ENCODE measurements at regions not wholly inside any gene's neighbourhood (a gene's known extent, or its start where the extent isn't known, plus 50 kb on each side); places are given as distances from the start of the nearest gene placed in this dataset.

DNA sequence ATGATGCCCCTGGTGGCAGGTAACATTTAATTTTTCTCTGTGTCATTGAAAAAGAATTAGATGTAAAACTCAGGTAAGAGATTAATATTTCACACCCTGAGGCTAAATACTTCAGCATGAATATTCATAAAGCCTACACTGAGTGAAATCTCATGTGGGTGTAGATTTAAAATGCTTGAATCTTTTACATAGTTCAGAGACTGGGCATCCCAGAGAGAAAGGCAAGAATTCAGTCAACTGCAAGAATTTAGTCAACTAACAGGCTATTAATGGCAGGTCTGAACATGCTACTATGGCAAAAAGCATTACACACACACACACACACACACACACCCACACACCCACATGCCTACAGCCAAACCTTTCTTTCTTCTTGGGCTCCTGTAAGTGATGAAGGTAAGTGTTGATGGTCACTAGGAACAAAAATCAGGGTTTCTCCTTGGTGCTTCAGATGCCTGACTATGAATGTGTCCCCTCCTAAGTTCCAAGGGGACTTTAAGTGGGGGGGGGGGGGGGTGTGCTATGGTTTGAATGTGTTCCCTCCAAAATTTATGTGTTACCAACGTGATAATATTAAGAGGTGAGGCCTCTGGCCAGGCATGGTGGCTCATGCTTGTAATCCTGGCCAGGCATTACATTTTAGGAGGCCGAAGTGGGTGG lies 63.7 kb upstream of the PSMD7 start:
- intact Hi-C loops (cut with DNase I): no loop called here
- 65 to 79% methylated on average over 2 of the region's 2 CpGs for WGBS, 2 donors
- FAIRE-seq (no peak), DNase-seq (no peak), ATAC-seq (no peak)
- TF ChIP-seq, protein P1, sequence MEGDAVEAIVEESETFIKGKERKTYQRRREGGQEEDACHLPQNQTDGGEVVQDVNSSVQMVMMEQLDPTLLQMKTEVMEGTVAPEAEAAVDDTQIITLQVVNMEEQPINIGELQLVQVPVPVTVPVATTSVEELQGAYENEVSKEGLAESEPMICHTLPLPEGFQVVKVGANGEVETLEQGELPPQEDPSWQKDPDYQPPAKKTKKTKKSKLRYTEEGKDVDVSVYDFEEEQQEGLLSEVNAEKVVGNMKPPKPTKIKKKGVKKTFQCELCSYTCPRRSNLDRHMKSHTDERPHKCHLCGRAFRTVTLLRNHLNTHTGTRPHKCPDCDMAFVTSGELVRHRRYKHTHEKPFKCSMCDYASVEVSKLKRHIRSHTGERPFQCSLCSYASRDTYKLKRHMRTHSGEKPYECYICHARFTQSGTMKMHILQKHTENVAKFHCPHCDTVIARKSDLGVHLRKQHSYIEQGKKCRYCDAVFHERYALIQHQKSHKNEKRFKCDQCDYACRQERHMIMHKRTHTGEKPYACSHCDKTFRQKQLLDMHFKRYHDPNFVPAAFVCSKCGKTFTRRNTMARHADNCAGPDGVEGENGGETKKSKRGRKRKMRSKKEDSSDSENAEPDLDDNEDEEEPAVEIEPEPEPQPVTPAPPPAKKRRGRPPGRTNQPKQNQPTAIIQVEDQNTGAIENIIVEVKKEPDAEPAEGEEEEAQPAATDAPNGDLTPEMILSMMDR (IDR thresholded peaks at IDR 0.05): no peak
- Histone ChIP-seq H3K27ac (no peak overlapping the region), H3K4me1 (no peaks in the 10 kb centered on the region), H3K4me3 (no peak overlapping the region), H3K27me3 (no peaks in the 10 kb centered on the region), H3K36me3 (no peaks in the 10 kb centered on the region), H3K9me3 (no peaks in the 10 kb centered on the region)

DNA sequence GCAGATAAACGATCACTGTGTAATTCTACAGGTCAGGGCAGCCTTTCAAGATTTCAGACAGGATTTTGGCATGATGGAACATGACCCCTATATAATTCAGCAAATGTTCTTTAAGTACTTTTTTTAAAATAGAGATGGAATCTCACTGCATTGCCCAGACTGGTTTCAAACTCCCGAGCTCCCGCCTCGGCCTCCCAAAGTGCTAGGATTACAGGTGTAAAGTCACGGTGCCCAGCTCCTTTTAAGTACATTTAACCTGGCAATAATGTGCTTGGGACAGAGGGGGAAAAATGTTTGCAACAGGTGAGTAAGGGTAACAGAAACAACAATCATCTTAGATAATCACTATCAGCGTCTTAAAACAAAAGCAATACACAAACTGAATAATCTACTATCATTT lies 66.5 kb upstream of the PSMD7 start:
- Histone ChIP-seq H3K27ac (no peak overlapping the region), H3K4me1 (no peaks in the 10 kb centered on the region), H3K9me3 (no peaks in the 10 kb centered on the region), H3K27me3 (no peaks in the 10 kb centered on the region), H3K36me3 (no peaks in the 10 kb centered on the region), H3K4me3 (no peak overlapping the region)
- intact Hi-C loops (cut with DNase I): no loop called here
- no peak for FAIRE-seq
- WGBS, 2 donors: 79 to 87% methylated on average over 6 of the region's 6 CpGs
- no peak for DNase-seq
- no peak for ATAC-seq
- TF ChIP-seq, protein P1 (IDR thresholded peaks at IDR 0.05): no peak

DNA sequence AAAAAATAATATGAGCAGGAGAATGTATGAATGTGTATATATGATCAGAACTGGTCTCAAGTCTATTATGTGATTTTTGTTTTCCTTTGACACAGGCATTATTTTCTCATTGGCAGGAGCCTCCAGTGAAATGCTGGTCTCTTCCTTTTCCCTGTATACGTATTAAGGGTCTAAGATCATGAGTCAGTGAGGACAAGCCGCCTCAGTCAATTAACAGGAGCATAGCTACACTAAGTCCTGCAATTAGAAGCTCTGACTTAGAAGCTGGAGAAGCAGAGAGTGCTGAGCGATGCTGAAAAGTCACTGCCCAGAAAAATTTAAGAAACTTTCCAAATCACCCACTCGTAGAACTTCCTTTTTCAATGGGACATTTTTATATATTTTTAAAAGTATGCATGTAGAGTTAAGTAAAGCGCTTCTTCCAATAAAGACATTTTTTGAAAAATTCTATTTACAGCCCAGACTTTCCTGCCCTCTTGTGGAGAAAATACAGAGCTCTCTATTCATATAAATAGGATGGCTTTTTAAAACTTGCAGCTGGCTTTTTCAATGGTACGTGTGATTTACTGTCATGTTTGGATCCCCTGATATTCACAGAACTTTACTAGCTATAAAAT lies 70.2 kb upstream of the PSMD7 start:
- Histone ChIP-seq H3K9me3 (no peaks in the 10 kb centered on the region), H3K36me3 (no peaks in the 10 kb centered on the region), H3K4me1 (no peaks in the 10 kb centered on the region), H3K27ac (no peak overlapping the region), H3K27me3 (no peaks in the 10 kb centered on the region), H3K4me3 (no peak overlapping the region)
- TF ChIP-seq, protein P1 (IDR thresholded peaks at IDR 0.05): peak in 1 of 4 donors; percentile 18
- FAIRE-seq (no peak), DNase-seq (no peak), ATAC-seq (no peak)
- intact Hi-C loops (cut with DNase I): no loop called here
- WGBS, 2 donors: 46 to 56% methylated on average over 6 of the region's 6 CpGs

DNA sequence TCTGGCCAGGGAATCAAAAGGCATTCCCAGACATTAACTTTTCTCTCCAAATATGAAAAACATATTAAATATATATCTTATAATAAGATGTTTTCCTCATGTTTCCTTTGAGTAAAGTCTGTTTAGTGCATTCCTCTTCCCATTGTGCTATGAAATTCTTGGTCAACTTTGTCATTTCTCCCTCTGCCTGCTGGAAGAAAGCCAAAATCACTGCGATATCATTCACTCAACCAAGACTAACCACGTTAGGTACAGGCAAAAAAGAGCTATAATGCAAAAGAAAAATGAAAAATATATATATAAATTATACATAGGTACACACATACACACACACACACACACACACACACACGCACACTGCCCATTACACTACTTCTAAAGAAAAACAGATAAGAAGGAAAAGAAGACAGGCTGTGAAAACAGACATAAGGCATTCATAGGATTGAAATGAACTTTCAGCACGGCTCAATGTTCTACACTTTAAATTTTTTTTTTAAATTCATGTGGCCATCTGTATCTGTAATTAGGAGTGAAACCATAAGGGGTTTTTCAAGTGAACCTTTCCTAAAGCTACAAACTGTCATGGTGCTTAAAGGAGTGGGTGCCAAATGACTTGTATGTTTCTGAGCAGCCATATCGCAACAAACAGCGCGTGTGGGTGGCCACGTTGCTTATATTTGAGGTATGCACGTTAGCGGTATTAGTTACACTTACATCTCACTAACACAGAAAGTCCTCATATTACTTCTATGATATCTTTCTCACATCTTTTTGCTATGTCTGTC lies 71.6 kb upstream of the PSMD7 start:
- DNase-seq: no peak
- intact Hi-C loops (cut with DNase I): no loop called here

More for the DNA sequence above, 71.6 kb upstream of the PSMD7 start:
- 60 to 64% methylated on average over 10 of the region's 10 CpGs for WGBS, 2 donors
- no peaks in the 10 kb centered on the region for H3K27me3 ChIP-seq
- H3K4me1 ChIP-seq: no peaks in the 10 kb centered on the region
- ATAC-seq (no peak), FAIRE-seq (no peak)
- H3K36me3 ChIP-seq: no peaks in the 10 kb centered on the region
- H3K4me3 ChIP-seq: no peak overlapping the region
- TF ChIP-seq, protein P1 (IDR thresholded peaks at IDR 0.05): no peak
- H3K9me3 ChIP-seq: no peaks in the 10 kb centered on the region
- no peak overlapping the region for H3K27ac ChIP-seq
